ENCODE measurements at regions not wholly inside any gene's neighbourhood (a gene's known extent, or its start where the extent isn't known, plus 50 kb on each side); places are given as distances from the start of the nearest gene placed in this dataset.
"Not testable (repeated sequence)": the region's sequence is repeated elsewhere in the genome, so short reads cannot be mapped to it uniquely, and the experiment has no call there.

DNA sequence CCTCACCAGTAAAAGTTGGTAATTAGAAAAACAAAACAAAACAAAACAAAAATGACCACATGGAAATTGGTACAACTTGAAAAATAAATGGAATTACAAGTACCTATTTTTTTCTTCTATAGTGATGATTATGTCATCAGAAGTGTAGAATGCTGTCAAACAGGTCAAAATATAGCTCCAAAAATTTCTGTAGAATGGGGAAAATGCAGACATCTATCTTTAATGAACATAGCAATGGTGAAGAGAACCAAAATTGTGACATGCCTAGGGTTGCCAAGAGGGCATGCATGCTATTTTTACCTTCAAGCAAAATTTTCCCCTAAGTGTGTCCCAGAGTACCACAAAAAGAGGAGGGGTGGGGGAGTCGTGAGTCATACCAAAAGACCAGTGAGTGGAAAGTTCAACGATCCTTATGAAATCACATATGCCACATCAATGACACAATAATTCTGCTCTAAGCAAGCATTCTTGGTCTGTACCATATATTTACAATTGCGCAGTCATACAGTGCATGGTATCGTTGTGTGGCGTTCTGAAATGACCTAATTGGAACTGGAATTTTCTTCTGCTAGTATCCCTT lies 1436.4 kb downstream of the SUCLG1 start:
- Mint-ChIP-seq H3K4me3 (no peak overlapping the region), H3K9me3 (peaks cover 18% of the 10 kb centered on the region), H3K27ac (no peak overlapping the region), H3K4me1 (no peaks in the 10 kb centered on the region), H3K36me3 (no peaks in the 10 kb centered on the region)
- DNase-seq (ENCODE audit: low spot score in 2 of 2): no peak
- no peak for ATAC-seq

DNA sequence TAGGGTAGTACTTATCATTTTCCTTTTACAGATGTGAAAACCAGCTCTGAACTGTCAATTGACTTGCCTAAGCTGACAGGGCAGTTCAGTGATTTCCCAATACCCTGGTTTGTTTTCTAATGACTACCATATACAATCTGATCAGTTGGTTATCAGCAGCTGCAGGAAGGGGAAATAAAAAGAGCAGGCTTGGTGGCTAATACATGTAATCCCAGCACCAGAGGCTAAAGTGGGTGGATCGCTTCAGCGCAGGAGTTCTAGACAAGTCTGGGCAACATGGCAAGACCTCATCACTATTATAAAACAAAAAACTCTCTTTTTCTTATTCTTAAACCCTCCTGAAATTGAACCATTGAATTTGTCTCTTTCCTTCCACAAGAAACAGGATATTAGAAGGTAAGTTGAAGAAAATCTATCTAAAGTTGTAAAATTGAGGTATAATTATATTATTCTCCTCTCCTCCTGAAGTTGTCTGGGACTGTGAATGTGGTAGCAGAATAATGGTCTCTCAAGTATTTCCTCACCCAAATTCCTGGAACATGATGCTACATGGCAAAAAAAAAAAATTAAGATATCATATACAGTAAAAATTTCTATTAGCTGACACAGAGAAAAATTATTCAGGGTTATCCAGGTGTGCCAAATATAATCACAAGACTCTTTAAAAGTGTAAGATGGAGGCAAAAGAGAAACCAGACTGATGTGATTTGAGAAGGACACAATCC lies 1441.6 kb downstream of the SUCLG1 start:
- Mint-ChIP-seq H3K4me3 (no peak overlapping the region), H3K27ac (no peak overlapping the region), H3K4me1 (no peaks in the 10 kb centered on the region), H3K36me3 (no peaks in the 10 kb centered on the region), H3K9me3 (peaks cover 16% of the 10 kb centered on the region)
- DNase-seq (ENCODE audit: low spot score in 2 of 2) (no peak), ATAC-seq (no peak)

DNA sequence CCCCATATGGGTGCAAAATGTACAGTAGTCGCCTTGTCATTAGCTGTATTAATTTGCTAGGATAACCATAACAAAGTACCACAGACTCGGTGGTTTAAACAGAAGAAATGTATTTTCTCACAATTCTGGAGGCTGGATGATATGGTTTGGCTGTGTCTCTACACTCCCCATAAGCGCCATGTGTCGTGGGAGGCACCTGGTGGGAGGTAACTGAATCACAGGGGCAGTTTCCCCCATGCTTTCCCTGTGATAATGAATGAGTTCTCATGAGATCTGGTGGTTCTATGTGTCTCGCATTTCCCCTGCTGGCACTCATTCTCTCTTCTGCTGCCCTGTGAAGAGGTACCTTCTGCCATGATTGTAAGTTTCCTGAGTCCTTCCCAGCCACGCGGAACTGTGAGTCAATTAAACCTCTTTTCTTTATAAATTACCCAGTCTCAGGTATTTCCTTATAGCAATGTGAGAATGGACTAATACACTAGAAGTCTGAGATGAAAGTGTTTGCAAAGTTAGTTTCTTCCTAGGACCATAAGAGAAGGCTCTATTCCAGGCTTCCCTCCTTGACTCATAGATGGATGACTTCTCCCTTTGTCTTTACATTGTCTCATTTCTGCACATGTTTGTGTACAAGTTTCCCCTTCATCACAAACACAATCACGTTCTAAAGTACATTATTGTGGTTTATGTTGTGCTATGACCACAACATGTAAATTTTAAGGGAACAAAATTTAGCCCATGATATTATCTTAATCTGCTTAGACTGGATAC lies 1442.6 kb downstream of the SUCLG1 start:
- no peak overlapping the region for H3K27ac Mint-ChIP-seq
- peaks cover 16% of the 10 kb centered on the region for H3K9me3 Mint-ChIP-seq
- no peaks in the 10 kb centered on the region for H3K36me3 Mint-ChIP-seq
- H3K4me3 Mint-ChIP-seq: no peak overlapping the region
- DNase-seq (ENCODE audit: low spot score in 2 of 2) (no peak), ATAC-seq (no peak)
- H3K4me1 Mint-ChIP-seq: no peaks in the 10 kb centered on the region

DNA sequence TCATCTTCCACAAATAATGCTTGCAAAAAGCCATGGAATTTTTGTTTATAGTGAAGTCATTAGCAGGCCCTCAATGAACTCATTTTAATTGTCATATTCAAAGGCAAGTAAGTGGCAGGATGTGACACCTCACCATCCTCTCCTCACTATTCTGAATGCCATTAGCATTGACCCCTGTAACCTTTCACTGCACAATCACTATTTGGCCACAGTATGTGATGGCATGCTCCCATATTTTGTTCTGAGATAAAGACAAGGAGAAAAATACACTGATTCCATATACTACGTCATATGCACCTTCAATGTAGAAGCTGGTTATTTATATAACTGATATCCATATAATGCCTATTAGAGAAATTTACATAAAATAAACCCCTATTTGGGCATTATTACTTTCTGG lies 1443.2 kb downstream of the SUCLG1 start:
- no peaks in the 10 kb centered on the region for H3K4me1 Mint-ChIP-seq
- peaks cover 14% of the 10 kb centered on the region for H3K9me3 Mint-ChIP-seq
- H3K36me3 Mint-ChIP-seq: no peaks in the 10 kb centered on the region
- no peak overlapping the region for H3K4me3 Mint-ChIP-seq
- no peak for DNase-seq (ENCODE audit: low spot score in 2 of 2)
- ATAC-seq: no peak
- no peak overlapping the region for H3K27ac Mint-ChIP-seq

DNA sequence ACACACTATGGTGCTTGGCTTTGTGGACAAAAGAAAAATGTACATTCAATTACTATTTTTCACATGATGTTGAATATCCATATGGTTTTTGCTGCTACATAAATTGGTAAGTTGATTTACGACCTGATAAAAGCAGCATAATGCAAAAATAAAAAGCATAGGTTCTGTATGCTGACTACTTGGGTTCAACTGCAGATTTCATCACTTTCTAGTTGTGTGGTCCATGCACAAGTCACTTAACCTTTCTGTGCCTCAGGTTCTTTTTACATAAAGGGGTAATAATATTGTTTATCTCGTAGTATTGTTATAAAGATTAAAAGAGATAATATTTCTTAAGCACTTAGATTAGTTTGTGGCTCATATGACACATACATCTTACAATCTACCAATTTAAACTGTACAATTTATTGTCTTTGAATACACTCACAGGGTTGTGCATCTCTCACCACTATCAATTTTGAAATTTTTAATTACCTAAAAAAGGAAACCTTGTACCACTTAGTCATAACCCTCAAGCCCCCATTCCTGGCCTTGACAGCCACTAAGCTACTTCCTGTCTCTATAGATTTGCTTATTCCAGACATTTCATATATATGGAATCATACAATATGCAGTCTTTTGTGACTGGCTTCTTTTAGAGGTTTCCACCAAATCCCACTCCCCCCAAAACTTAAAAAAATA lies 1443.9 kb downstream of the SUCLG1 start:
- peaks cover 12% of the 10 kb centered on the region for H3K9me3 Mint-ChIP-seq
- ATAC-seq (no peak), DNase-seq (ENCODE audit: low spot score in 2 of 2) (no peak)
- no peaks in the 10 kb centered on the region for H3K36me3 Mint-ChIP-seq
- H3K4me3 Mint-ChIP-seq: no peak overlapping the region
- no peak overlapping the region for H3K27ac Mint-ChIP-seq
- H3K4me1 Mint-ChIP-seq: no peaks in the 10 kb centered on the region

DNA sequence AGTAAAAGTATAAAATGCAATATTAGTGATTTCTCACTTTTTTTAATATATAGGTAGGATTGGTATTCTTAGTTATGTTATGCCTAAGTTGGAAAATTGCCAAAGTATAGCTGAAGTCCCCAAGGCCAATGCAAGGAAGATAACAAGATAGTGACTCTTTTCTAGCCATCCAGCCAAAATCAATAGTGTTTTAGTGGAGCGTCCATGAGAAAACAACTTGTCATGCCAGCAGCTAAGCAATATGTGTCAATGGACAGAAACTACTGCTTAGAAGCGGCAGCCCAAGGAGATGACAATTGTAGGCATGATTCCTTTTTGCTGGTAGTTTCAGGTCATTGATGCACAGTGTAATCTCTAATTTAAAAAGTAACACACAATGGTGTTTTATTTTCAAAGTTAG lies 1444.6 kb downstream of the SUCLG1 start:
- no peak overlapping the region for H3K27ac Mint-ChIP-seq
- no peaks in the 10 kb centered on the region for H3K36me3 Mint-ChIP-seq
- peaks cover 12% of the 10 kb centered on the region for H3K9me3 Mint-ChIP-seq
- H3K4me3 Mint-ChIP-seq: no peak overlapping the region
- no peak for DNase-seq (ENCODE audit: low spot score in 2 of 2)
- no peaks in the 10 kb centered on the region for H3K4me1 Mint-ChIP-seq
- no peak for ATAC-seq

DNA sequence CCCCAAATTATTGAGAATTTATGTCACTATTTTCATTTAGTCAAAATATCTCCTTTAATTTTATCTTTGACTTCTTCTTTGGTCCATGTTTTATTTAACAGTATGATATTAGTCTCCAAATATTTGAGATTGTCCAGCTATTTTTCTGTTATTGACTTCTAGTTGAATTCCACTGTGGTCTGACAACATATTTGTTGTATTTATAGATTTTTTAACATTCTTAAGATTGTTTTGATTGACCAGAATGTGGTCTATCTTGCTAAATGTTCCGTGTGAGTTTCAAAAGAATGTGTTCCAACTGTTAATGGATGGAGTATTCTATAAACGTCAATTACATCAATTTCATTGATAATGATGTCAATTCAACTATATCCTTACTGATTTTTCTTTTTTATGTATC lies 1452.1 kb downstream of the SUCLG1 start:
- Mint-ChIP-seq H3K4me3 (no peak overlapping the region), H3K27ac (no peak overlapping the region), H3K4me1 (no peaks in the 10 kb centered on the region), H3K9me3 (peaks cover 7% of the 10 kb centered on the region), H3K36me3 (no peaks in the 10 kb centered on the region)
- DNase-seq (ENCODE audit: low spot score in 2 of 2) (no peak), ATAC-seq (no peak)

DNA sequence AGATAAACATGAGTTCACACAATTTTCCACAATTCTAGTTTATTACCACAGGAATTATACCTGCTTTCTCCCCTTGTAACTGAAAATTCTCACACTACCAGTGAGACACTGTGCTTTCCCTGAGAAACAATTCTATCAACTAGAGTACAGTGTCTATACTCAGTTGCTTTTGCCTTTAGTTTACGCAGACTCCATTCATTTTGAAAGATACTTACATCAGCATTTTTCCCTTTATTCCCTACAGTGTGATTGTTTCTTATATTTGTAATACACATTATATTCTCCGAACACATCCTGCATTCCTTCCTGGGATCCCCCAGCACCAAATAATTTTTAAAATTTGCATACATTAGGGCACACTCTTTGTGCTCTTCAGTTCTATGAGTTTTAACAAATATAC lies 1455.5 kb downstream of the SUCLG1 start:
- H3K9me3 Mint-ChIP-seq: peaks cover 15% of the 10 kb centered on the region
- no peak overlapping the region for H3K27ac Mint-ChIP-seq
- DNase-seq (ENCODE audit: low spot score in 2 of 2) (no peak), ATAC-seq (no peak)
- no peaks in the 10 kb centered on the region for H3K36me3 Mint-ChIP-seq
- H3K4me3 Mint-ChIP-seq: no peak overlapping the region
- no peaks in the 10 kb centered on the region for H3K4me1 Mint-ChIP-seq

DNA sequence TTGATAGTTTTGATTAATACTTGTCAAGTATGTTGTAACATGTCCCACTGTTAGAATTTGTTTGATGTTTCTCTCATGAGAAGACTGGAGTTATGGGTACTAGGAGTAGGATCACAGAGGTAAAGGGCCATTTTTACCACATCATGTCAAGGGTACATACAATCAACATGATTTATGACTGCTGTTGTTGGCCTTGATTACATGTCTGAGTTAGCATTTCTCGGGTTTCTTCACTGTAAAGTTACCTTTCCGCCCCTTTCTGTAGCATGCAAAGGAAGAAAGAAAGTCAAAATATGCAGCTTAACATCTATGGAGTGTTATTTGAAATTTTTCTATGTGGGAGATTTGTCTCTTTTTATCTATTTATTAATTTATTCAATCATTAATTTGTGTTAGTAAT lies 1456.4 kb downstream of the SUCLG1 start:
- Mint-ChIP-seq H3K36me3 (no peaks in the 10 kb centered on the region), H3K4me3 (no peak overlapping the region), H3K27ac (no peak overlapping the region), H3K9me3 (peaks cover 15% of the 10 kb centered on the region), H3K4me1 (no peaks in the 10 kb centered on the region)
- no peak for DNase-seq (ENCODE audit: low spot score in 2 of 2)
- ATAC-seq: no peak

DNA sequence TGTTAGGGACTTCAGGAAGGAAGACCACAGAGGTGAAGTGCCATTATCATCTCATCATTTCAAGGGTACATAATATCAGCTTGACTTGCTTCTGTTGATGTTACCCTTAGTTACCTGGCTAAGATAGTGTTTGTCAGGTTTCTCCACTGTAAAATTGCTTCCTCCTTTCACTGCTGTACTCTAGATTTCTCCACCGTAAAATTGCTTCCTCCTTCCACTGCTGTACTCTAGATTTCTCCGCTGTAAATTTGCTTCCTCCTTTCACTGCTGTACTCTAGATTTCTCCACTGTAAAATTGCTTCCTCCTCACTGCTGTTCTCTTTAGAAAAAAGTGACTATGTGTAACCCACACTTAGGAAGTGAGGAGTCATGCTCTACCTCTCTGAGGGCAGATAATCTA lies 1460.3 kb downstream of the SUCLG1 start:
- DNase-seq (ENCODE audit: low spot score in 2 of 2) (no peak), ATAC-seq (no peak)
- no peaks in the 10 kb centered on the region for H3K36me3 Mint-ChIP-seq
- no peaks in the 10 kb centered on the region for H3K4me1 Mint-ChIP-seq
- H3K9me3 Mint-ChIP-seq: peaks cover 20% of the 10 kb centered on the region
- H3K27ac Mint-ChIP-seq: no peak overlapping the region
- H3K4me3 Mint-ChIP-seq: no peak overlapping the region

DNA sequence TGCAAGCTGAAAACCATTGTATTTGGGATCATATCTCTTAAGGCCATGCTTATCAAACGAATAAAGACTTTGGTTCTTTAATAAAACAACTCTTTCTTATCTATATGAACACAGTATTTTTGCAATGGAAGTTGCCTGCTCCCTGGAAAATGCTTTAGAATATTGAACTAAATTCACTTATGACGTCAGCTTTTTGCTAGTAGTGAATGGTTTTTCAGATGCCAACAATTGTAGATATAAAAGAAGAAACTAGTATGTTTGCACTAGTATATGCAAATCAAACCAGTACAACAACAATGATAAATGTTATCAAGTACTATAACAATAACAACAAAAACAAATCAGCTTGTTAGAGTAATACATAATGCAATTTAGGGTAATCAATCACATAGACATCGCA lies 1462.9 kb downstream of the SUCLG1 start:
- Mint-ChIP-seq H3K36me3 (no peaks in the 10 kb centered on the region), H3K4me3 (no peak overlapping the region), H3K9me3 (peaks cover 21% of the 10 kb centered on the region), H3K4me1 (no peaks in the 10 kb centered on the region), H3K27ac (no peak overlapping the region)
- DNase-seq (ENCODE audit: low spot score in 2 of 2): no peak
- ATAC-seq: no peak

DNA sequence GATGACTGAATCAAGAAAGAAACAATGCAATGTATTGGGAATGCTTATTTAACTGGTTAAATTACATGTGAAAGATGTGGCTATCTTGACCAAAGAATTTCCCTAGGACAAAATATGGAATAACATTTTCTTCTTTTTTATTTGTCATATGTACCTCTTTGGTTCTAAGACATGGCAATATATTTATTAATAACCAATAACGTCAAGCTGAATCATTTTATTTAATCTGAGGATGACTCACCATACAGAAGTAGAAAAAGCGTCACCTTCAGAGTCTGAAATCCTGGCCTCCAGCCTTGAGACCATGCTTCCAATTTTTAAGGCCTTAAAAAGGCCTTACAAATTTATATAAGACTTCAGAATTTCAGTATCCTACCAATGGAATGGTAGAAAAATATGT lies 1464.9 kb downstream of the SUCLG1 start:
- DNase-seq (ENCODE audit: low spot score in 2 of 2): no peak
- Mint-ChIP-seq H3K36me3 (no peaks in the 10 kb centered on the region), H3K27ac (no peak overlapping the region), H3K4me3 (no peak overlapping the region), H3K9me3 (peaks cover 24% of the 10 kb centered on the region), H3K4me1 (no peaks in the 10 kb centered on the region)
- no peak for ATAC-seq

DNA sequence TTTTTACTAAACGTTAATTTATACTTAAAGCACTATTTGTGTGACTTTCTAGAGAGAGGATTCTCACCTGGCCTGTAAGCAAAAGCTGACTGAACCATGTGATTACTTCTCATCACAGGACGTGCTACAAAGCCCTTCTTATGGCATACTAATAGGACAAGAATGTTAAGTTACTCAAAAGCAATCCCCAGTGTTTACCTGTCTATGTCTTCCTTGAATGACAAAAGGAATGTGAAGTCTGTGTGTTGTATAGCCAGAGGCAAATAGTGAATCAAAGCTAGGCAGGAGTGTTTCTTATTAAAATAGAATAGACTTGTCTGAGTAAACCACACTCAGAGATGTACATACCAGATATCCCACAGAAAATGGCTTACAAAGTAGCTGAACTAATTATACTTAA lies 1465.5 kb downstream of the SUCLG1 start:
- peaks cover 21% of the 10 kb centered on the region for H3K9me3 Mint-ChIP-seq
- no peak for DNase-seq (ENCODE audit: low spot score in 2 of 2)

DNA sequence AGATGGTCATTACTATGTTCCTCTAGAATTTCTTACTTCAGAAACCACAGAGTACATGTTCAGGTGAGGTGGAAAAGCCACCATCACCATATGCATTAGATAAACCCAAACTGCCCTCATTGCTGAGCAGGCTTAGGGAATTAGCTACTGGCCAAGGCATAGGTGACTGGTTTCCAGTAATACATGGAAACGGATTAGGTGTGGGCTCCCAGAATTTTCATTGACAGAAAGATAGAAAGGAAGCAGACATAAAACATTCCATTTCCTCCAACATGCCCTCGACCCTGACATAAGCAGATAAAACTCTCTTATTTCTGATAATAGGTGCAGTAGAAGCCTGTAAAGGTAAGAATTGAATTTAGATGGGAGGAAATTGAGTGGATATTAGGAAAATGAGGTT lies 1466.1 kb downstream of the SUCLG1 start:
- no peaks in the 10 kb centered on the region for H3K36me3 Mint-ChIP-seq
- DNase-seq (ENCODE audit: low spot score in 2 of 2) (no peak), ATAC-seq (no peak)
- peaks cover 21% of the 10 kb centered on the region for H3K9me3 Mint-ChIP-seq
- no peaks in the 10 kb centered on the region for H3K4me1 Mint-ChIP-seq
- no peak overlapping the region for H3K27ac Mint-ChIP-seq
- H3K4me3 Mint-ChIP-seq: no peak overlapping the region

More for the DNA sequence above, 1465.5 kb downstream of the SUCLG1 start:
- Mint-ChIP-seq H3K27ac (no peak overlapping the region), H3K4me1 (no peaks in the 10 kb centered on the region), H3K4me3 (no peak overlapping the region), H3K36me3 (no peaks in the 10 kb centered on the region)
- no peak for ATAC-seq

DNA sequence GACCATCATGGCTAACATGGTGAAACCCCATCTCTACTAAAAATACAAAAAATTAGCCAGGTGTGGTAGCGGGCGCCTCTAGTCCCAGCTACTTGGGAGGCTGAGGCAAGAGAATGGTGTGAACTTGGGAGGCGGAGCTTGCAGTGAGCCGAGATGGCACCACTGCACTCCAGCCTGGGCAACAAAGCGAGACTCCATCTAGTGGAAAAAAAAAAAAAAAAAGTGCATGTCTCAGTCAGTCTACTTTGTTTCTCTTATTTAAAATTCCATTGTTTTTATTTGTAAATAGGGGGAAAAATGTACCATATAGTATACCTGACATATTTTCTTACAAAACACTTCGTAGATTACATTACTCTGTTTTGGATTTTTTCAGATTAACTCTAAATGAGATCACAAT lies 1471.4 kb downstream of the SUCLG1 start:
- peaks cover 16% of the 10 kb centered on the region for H3K9me3 Mint-ChIP-seq
- H3K27ac Mint-ChIP-seq; H3K4me1 Mint-ChIP-seq; H3K36me3 Mint-ChIP-seq; H3K4me3 Mint-ChIP-seq; DNase-seq (ENCODE audit: low spot score in 2 of 2); ATAC-seq: not testable (repeated sequence)
